AG10803 (cell line): ENCODE measurements at regions not wholly inside any gene's neighbourhood (a gene's known extent, or its start where the extent isn't known, plus 50 kb on each side); places are given as distances from the start of the nearest gene placed in this dataset.

Experiments
- DNase-seq: peaks from one replicate; pipeline ENCODE4 v3.0.0; 2010; ENCODE audit warnings: low read depth
- H3K4me3 ChIP-seq: 2 replicates; pipeline ENCODE4 v1.5.1; 2011; ENCODE audit warnings: mild to moderate bottlenecking, low read length, control low read depth
- CTCF ChIP-seq: conservative IDR thresholded peaks from 2 replicates; pipeline ENCODE4 v1.5.1; 2011; ENCODE audit warnings: mild to moderate bottlenecking, low read length, control low read depth, inconsistent platforms

GRCh38 chr2:196586511-196586991 is 53.0 kb upstream of the CCDC150 start:
- DNase-seq: peak; percentile 83
- no peak overlapping the region for H3K4me3 ChIP-seq

GRCh38 chr2:196587056-196587455 is 52.5 kb upstream of the CCDC150 start:
- TF ChIP-seq CTCF: no peak
- no peak for DNase-seq
- H3K4me3 ChIP-seq: no peak overlapping the region

More at GRCh38 chr2:196586511-196586991, 53.0 kb upstream of the CCDC150 start:
- no peak for TF ChIP-seq CTCF

GRCh38 chr2:196587739-196588138 is 51.8 kb upstream of the CCDC150 start:
- TF ChIP-seq CTCF: no peak
- no peak for DNase-seq
- no peak overlapping the region for H3K4me3 ChIP-seq

- no peak overlapping the region for H3K4me3 ChIP-seq
- no peak for TF ChIP-seq CTCF
- DNase-seq: no peak
These were observed 50.1 kb upstream of the CCDC150 start for GRCh38 chr2:196589419-196589818.
